HG03439 (cell line): ENCODE measurements at regions not wholly inside any gene's neighbourhood (a gene's known extent, or its start where the extent isn't known, plus 50 kb on each side); places are given as distances from the start of the nearest gene placed in this dataset.
"Not testable (repeated sequence)": the region's sequence is repeated elsewhere in the genome, so short reads cannot be mapped to it uniquely, and the experiment has no call there.

Source experiments
- ATAC-seq: cut with Tn5 transposase; IDR thresholded peaks from one replicate; pipeline ENCODE4 v1.9.1; 2021; ENCODE audit warnings: mild to moderate bottlenecking, moderate library complexity; ENCODE audit not compliant: unreplicated experiment

GRCh38 chr1:101474039-101474665 lies 237.3 kb downstream of the S1PR1 start:
- ATAC-seq = no peak

GRCh38 chr1:101476541-101476940 lies 239.7 kb downstream of the S1PR1 start:
- no peak for ATAC-seq

DNA sequence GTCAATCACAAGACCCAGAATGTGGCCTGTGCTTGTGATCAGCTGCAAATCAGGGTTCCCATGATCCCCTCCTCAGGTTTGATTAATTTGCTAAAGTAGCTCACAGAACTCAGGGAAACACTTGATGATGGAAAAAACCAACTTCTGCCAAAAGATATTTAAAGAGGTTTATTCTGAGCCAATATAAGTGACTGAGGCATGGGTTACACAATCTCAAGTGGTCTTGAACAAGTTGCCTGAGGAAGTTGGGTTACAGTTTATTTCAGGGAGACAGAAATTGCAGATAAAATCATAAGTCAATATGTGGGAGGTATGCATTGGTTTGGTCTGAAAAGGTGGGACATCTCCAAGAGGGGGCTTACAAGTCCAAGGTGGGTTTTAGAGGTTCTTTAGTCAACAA lies 243.1 kb downstream of the S1PR1 start:
- ATAC-seq = no peak

DNA sequence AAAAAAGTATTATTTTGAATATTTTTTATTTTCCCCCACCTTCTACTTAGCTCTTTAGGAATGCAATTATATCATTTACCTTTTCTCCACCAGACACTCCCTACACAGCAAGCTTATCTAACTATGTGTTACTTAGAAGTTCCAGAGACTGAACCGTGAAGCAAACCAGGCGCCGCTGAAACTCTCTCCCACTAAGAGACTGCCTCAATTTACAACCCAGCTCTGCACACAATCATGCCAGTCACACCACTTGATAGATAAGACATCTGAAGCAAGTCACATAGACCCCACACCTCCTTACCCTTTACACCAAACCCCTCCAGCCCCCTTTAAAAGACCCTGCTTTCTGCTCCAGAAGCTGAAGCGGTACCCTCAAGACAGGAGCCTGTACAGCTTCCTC lies 245.5 kb downstream of the S1PR1 start:
- no peak for ATAC-seq

DNA sequence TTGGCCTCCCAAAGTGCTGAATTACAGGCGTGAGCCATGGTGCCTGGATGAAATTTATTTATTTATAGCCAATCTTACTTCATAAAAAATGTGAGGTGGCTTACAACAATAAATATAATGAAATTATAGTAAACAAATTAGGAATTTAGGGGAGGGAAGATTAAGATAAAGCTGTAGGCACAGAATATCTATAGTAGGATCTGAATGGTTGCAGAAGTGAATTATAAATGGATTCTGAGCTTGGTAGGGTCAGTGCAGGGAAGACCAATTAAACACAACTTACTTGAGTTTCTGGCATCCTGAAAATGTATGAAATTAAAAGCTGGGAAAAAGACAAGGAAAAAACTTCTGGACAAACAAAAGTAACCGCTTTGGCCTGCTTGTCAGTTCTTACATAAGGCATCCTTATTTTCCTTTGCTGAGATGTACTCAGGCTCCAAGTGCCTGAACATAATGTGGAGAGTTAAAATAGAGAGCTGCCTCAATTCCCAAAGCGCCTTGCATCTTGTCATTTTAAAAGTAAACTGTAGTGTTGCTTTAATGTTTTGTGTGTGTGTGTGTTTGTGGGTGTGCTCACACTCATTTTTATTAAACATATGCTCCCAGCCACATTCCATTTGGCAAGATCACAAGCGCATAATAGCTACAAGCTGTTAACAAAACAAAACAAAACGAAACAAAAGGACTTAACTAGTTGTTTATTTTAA lies 247.3 kb downstream of the S1PR1 start:
- no peak for ATAC-seq

DNA sequence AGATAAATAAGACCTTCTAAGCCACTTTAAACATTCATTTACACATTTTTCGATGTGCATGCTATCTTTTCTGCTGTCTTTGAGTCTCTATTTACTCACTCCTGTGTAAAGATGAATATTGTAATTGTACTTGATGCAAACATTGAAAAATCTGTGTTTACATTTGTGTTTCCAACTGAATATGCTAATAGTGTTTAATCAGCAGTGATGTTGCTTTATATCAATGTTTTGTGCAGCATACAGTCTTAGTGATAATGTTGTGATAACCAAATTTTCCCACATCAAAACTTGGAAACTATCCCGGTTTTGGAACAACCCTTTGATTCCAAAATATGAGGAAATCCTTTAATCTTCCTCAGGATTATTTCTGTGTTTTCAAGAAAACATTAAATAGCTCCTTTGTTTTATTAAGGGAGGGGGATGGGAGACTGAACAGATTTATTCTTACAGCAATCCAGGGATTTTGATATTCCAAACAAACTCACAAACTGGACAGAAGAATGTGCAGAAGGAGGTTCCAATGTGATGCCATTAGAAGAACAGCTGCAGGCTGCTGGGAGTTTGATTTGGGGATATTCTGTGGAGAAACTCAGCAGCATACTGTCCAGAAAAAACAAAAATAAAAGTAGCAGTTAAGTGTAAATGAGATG lies 248.0 kb downstream of the S1PR1 start:
- ATAC-seq = no peak

DNA sequence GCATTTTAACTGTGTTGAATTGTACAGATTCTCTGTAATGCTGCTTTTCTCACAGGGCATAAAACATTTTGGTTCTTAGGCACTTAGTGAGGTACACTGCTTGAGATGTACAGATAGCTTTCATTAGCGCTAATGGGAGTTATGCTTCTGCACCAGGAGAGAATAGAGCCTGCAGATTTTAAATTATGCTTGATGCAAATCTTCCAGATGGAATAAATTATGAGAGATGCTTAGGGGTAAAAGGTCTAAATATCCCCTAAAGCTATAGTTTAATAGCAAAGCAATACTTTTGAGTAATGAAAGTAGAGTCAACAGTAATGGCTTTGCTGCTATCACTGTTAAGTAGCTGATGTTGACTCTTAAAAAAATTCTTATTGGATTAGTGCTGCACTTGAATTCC lies 248.9 kb downstream of the S1PR1 start:
- ATAC-seq = no peak

DNA sequence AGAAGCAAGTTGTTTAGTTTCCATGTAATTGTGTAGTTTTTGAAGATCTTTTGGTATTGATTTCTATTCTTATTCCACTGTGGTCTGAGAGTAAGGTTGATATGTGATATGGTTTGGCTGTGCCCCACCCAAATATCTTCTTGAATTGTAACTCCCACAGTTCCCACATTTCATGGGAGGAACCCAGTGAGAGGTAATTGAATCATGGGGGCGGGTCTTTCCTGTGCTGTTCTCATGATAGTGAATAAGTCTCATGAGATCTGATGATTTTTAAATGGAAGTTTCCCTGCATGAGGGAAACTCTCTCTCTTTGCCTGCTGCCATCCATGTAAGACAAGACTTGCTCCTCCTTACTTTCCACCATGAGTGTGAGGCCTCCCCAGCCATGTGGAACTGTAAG lies 255.3 kb downstream of the S1PR1 start:
- not testable (repeated sequence) for ATAC-seq

GRCh38 chr1:101493920-101494319 lies 257.1 kb downstream of the S1PR1 start:
- ATAC-seq = not testable (repeated sequence)

DNA sequence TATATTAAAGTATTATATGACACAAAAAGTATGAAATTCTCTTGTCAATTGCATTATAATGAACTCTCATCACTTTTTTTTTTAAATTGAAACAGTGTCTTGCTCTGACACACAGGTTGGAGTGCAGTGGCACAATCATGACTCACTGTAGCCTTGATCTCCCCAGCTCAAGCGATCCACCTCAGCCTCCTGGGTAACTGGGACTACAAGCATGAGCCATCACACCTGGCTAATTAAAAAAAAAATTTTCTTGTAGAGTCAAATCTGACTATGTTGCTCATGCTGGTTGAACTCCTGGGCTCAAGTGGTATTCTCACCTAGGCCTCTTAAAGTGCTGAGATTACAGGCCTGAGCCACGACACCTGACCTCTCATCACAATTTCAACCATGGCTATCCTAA lies 259.3 kb downstream of the S1PR1 start:
- no peak for ATAC-seq

DNA sequence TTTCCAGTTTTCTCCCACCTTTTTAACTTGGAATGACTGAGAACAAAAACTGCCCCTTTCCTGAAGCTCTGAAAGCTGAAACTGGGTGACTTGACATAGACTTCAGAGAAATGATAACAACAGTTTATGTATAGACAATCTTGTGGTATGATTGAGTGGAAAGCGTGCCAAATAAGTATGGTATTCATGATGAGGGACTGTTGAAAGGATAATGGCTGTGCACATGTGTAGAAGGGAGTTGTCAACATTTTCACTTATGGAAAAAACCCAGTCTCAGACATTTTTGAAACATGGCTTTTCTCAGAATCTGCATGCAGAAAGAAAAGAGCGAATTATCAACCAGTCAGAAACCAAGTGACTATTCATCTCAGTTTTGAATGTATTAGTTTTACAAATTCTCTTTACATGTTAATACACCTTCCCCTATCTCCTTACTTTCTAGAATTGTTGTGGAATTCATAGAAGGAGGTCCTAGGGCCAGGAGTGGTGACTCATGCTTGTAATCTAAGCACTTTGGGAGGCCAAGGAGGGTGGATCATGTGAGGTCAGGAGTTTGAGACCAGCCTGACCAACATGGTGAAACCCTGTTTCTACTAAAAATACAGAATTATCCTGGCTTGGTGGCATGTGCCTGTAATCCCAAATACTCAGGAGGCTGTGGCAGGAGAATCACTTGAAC lies 261.2 kb downstream of the S1PR1 start:
- ATAC-seq = no peak

DNA sequence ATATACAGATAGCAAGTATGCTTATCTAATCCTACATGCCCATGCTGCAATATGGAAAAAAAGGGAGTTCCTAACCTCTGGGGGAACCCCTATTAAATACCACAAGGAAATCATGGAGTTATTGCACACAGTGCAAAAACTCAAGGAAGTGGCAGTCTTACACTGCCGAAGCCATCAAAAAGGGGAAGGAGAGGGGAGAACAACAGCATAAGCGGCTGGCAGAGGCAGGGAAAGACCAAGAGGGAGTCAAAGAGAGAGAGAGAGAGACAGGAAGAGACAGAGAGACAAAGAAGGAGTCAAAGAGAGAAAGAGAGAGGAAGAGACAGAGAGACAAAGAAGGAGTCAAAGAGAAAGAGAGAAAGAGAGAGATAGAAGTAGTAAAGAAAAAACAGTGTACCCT lies 267.3 kb downstream of the S1PR1 start:
- ATAC-seq = not testable (repeated sequence)

- ATAC-seq = not testable (repeated sequence)
Observed at GRCh38 chr1:101505240-101505639, 268.4 kb downstream of the S1PR1 start.

DNA sequence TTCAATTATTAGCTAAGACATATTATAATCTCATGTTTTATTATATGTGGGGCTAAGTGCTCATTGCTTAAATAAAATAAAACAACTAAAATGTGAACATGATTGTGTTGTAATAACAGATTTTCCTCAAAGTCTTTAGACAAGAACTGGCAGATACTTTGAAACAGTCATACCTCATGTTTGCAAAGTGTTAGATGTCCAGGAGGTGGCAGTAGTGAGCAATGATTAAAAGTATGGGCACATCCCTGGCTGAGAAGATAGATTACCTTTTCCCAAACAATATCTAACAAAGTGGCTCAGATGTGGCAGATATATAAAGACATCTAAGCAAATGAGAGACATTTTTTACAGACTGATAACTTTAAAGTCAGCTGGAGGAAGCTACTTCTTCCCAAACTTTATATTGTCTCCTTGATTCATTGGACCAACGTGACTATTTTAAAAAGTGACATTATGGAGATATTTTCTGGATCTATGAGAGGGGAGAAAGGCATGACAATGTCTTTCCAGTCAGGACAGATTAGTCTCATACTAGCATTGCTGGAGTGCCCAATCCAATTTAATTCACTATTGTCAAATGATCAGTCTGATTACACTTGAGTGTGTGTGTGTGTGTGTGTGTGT lies 269.8 kb downstream of the S1PR1 start:
- ATAC-seq = no peak

DNA sequence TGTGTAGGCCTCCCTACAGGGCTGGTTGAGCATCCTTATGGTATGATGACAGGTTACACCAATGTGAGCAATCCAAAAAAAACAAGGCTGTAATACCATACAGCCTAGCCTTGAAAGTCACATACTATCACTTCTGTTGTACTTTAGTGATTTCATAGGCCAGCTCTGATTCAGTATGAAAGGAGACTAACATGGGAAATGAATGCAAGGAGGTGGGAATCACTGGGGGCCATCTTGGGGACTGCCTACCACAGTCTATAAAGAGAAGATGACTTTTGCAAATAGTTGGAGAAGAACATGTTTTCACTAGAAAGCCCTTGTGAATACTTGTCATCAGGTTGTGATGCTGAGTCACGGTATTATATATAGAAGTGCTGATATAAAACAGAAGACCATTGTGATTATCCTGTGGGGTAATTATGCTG lies 270.7 kb downstream of the S1PR1 start:
- ATAC-seq = no peak

GRCh38 chr1:101508913-101509312 lies 272.1 kb downstream of the S1PR1 start:
- ATAC-seq = no peak

- no peak for ATAC-seq
Observed at GRCh38 chr1:101509370-101509769, 272.6 kb downstream of the S1PR1 start.

GRCh38 chr1:101511202-101511891 lies 274.5 kb downstream of the S1PR1 start:
- no peak for ATAC-seq

GRCh38 chr1:101520302-101520701 lies 283.5 kb downstream of the S1PR1 start:
- peak; percentile 87 for ATAC-seq

- ATAC-seq = no peak
Observed at GRCh38 chr1:101522486-101522885, 285.7 kb downstream of the S1PR1 start.

DNA sequence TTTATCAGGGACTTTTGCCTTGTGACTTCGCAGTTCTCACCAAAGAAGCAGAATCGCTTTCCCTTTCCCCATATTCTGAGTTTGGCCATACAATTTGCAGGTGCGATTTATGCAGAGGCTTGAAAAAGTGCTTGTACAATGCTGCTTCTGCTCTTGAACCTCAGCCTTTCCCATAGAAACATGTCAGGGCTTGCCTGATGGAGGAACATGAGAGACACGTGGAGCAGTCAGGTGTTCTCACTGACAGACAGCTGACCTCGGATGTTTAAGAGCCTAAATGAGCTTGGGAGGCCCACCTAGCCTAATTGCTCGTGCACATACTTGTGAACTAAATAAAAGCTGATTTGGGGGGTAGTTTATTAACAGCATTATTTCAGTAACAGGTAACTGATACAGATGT lies 290.0 kb downstream of the S1PR1 start:
- ATAC-seq = no peak
